Left colon (tissue), 2 donors: ENCODE measurements at regions not wholly inside any gene's neighbourhood (a gene's known extent, or its start where the extent isn't known, plus 50 kb on each side); places are given as distances from the start of the nearest gene placed in this dataset.

Experiments
- ATAC-seq: fragments of 200-7000 bp; cut with Tn5 transposase; one replicate; pipeline ENCODE4 v1.9.1; 2020; ENCODE audit warnings: mild to moderate bottlenecking, moderate library complexity
- DNase-seq, 2 donors: peaks; one replicate each; pipeline ENCODE4 v3.0.0-alpha.2; 2020
- intact Hi-C, 2 donors: fragments of 100-400 bp; cut with DNase I in 1 of 2; cut with micrococcal nuclease in 1 of 2; formaldehyde crosslinking; loops; one replicate each; pipeline versions ENCODE4 v1.11.2 to v1.14.0; 2022; cut with DNase I, micrococcal nuclease
- donor health status: DM: no; HTN: no; CAD: no.
- donor health status: DM: yes; HTN: yes; CAD: no.

GRCh38 chr18:40868110-40868858 lies 1086.8 kb upstream of the PIK3C3 start:
- DNase-seq: no peak
- intact Hi-C loops: no loop called here
- no peak for ATAC-seq

GRCh38 chr18:40867459-40867858 lies 1087.6 kb upstream of the PIK3C3 start:
- intact Hi-C loops: no loop called here
- no peak for DNase-seq
- no peak for ATAC-seq

DNA sequence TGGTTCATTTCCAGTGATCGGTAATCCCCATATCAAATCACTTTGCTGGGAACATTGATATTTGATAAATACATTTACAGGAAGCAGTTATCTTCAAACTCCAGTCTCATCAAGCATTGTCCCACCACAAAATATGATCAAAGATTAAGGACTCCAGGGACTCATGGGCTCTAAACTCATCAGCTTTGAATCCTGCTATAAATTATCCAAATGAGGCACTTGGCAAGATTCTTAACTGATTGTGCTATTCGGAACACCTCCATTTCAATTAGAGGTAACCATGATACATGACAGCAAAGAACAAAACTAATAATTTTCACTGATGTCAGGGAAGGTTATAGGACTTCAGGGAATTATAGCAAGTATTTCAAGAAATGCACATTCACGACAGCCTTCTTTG lies 1088.1 kb upstream of the PIK3C3 start:
- ATAC-seq (no peak), DNase-seq (no peak)
- intact Hi-C loops: no loop called here

DNA sequence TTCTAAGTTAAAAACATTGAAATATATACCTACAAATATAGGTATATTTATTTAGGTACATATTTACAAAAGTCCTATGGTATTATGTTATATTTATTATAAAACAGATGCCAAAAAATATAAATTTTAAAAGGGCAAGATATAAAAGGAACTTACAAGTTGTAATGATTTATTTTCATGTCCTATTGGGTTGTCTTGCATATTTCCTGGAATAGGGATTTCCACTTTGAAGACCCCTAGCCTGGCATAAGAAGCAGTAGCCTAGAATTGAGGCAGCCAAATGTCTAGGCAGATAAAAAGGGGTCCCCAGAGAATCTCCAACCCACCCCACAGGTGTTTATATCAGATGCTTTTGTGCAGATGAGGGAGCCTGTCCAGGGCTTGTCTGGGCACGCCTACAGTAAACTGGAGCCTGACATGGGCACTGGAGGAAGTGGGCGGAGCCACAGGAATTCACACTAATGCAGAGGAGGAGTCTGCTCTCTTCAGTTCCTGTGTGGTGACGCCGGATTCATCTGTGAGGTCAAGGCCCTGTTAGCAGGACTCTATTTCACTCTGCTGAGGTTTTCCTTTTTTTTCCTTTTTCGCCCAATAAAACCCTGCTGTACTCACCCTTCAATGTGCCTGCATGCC lies 1088.9 kb upstream of the PIK3C3 start:
- intact Hi-C loops: no loop called here
- DNase-seq (no peak), ATAC-seq (no peak)

- DNase-seq (no peak), ATAC-seq (no peak)
- intact Hi-C loops: no loop called here
Measured at GRCh38 chr18:40864846-40865245, 1090.2 kb upstream of the PIK3C3 start.

GRCh38 chr18:40863801-40864200 lies 1091.2 kb upstream of the PIK3C3 start:
- intact Hi-C loops: no loop called here
- DNase-seq: no peak
- ATAC-seq: no peak

- no peak for ATAC-seq
Measured at GRCh38 chr18:40860189-40860588, 1094.8 kb upstream of the PIK3C3 start.

DNA sequence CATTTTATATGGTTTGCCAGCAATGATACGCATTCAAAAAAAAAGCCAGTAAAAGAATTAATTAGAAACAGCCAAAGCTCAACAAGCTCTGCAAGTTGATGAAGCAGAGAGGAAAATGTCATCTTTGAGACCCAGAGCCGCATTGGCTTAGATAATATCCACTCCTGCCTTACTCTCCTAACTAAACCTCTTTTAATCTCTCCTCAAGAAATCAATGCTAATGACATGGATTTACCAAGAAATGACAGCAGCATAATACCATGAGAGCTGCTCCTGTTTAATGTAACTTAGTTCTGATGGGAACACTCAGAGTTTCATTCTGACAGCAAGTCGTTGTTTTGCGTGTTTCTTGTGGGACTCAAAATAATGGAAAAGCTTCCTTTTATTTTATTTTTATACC lies 1099.4 kb upstream of the PIK3C3 start:
- DNase-seq: no peak
- intact Hi-C loops: no loop called here
- no peak for ATAC-seq

More at GRCh38 chr18:40860189-40860588, 1094.8 kb upstream of the PIK3C3 start:
- intact Hi-C loops: no loop called here
- DNase-seq: no peak

GRCh38 chr18:40852406-40852805 lies 1102.6 kb upstream of the PIK3C3 start:
- intact Hi-C loops: no loop called here
- DNase-seq (no peak), ATAC-seq (no peak)

GRCh38 chr18:40851014-40851429 lies 1104.0 kb upstream of the PIK3C3 start:
- intact Hi-C loops: no loop called here
- no peak for DNase-seq
- no peak for ATAC-seq

DNA sequence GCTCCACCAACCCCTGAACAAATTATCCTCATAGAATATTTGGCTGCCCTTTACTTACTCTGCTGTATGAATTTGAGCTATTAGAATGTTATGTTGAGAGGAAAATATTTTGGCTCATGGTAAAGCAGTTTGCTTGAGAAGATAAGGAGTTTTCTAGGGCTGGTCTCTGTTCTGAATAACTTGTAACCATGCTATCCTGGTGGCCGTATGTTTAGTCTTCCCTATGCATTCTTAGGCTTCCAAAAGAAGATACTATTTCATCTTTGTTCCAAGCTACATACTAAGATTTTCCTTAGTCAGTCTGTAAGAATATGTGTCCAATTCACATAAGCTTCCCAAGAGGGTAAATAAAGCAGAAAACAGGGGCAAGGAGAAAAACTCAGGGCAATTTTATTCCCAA lies 1105.1 kb upstream of the PIK3C3 start:
- ATAC-seq: no peak
- DNase-seq: no peak
- intact Hi-C loops: no loop called here

GRCh38 chr18:40841467-40841866 lies 1113.6 kb upstream of the PIK3C3 start:
- intact Hi-C loops: no loop called here
- no peak for ATAC-seq
- DNase-seq: no peak

DNA sequence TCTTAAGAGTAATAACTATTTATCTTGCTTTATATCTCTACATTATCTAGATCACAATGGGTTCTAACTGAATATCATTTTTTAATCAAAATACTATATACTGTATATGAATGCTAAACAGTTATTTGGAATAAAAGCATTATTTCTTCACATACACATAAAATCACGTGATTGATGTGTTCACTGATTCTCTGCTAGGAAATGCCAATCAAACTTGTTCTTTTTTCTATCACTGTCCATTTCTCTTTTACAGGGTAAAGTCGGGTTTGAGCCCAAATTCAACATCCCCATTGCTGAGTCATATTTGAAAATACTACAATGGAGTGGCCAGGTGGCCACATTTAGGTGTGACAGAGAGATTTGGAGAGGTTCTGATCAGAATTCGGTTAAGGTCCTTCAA lies 1114.0 kb upstream of the PIK3C3 start:
- intact Hi-C loops: no loop called here
- ATAC-seq (no peak), DNase-seq (no peak)

DNA sequence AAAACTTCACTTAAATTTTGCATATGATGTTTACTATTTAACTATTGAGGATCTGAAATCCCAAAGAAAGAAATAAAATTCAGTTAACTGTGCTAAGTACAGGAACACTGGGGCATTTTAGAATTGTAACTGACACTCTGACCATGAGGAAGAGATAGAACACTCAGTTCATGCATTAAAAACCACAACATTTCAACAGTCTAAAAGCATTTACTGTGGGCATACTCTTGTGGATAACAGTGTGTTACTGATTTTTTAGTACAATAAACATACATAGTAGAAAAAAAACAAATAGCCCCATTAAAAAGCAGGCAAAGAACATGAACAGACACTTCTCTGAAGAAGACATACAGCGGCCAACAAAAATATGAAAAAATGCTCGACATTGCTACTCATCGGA lies 1122.7 kb upstream of the PIK3C3 start:
- ATAC-seq (no peak), DNase-seq (no peak)
- intact Hi-C loops: no loop called here

DNA sequence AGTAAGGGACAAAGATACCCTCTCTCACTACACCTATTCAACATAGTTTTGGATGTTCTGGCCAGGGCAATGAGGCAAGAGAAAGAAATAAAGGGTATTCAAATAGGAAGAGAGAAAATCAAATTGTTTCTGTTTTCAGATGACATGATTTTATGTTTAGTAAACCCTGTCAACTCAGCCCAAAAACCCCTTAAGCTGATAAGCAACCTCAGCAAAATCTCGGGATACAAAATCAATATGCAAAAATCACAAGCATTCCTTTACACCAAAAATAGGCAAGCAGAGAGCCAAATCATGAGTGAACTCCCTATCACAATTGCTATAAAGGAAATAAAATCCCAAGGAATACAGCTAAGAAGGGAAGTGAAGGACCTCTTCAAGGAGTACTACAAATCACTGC lies 1130.7 kb upstream of the PIK3C3 start:
- DNase-seq: no peak
- no peak for ATAC-seq
- intact Hi-C loops: no loop called here

GRCh38 chr18:40821596-40822243 lies 1133.3 kb upstream of the PIK3C3 start:
- intact Hi-C loops: no loop called here
- DNase-seq (no peak), ATAC-seq (no peak)

DNA sequence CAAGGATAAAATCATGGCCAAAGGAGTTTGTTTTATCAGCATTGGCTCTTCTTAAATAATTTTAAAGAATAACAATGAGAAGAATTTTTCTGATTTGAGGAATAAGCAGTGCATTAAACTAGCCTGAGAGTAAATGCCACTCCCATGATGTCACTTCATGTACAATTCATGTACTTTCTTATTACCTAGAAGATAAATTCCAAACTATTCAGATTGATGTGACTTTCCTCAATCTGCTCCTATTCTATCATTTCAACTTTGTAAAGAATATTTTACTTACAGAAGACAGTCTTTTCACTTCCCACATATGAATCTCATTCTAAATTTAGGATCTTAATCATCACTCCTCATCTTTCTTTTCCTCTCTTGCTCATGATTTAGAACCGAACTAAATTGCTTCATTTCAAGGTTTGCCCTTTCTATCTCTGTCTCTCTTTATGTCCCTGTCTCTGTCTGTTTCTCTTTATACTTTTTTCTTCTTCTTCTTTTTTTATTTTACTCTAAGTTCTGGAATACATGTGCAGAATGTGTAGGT lies 1142.0 kb upstream of the PIK3C3 start:
- intact Hi-C loops: no loop called here
- DNase-seq (no peak), ATAC-seq (no peak)

DNA sequence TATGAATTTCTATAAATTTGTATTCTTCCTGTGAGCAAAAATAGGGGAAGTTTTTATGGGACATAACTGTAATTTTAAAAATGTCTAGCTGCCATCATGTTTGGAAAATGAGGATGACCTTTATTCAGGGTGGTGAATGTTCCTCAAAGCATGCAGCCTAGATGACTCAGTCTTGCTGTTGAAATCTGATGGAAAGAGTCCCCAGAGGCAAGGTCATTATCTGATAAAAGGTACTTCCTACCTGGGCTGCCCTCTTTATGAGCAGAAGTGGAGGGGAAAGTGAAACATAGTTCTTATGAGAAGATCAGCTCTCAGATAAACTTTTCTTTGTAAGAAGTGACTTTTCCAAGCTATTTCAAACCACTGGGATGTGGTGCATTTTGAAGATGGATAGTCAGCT lies 1144.7 kb upstream of the PIK3C3 start:
- ATAC-seq (no peak), DNase-seq (no peak)
- intact Hi-C loops: no loop called here

DNA sequence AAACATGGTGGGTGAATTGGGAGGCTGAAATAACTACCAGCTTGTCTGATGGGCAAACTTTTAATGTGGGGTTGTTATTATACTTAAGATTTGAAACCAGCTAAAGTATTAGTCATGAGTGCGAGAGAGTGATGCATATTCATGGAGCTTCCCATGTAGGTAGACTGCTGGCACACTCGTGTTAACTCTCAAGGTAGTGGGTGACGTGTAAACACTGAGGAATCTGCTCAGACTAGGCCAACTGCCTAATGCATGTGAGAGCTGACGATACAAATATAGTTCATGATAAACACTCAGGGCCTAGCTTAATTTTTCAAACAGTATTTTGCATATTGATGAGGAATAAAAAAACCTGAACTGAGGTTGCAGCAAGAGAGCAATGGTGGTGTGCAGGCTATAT lies 1165.7 kb upstream of the PIK3C3 start:
- intact Hi-C loops: no loop called here
- ATAC-seq (no peak), DNase-seq (no peak)

- intact Hi-C loops: no loop called here
- no peak for ATAC-seq
- DNase-seq: no peak
Measured at GRCh38 chr18:40782453-40783130, 1172.4 kb upstream of the PIK3C3 start.
